Activated CD8-positive, alpha-beta memory T cell treated with anti-CD3 and anti-CD28 coated beads, Interleukin-2, amount 50 U/mL, for 1 hour (primary cell): ENCODE measurements at regions not wholly inside any gene's neighbourhood (a gene's known extent, or its start where the extent isn't known, plus 50 kb on each side); places are given as distances from the start of the nearest gene placed in this dataset.
"Not testable (repeated sequence)": the region's sequence is repeated elsewhere in the genome, so short reads cannot be mapped to it uniquely, and the experiment has no call there.

Source experiments
- DNase-seq: peaks from one replicate; pipeline ENCODE4 v3.0.0-alpha.2; 2020; ENCODE audit errors: extremely low read depth

GRCh38 chr22:47401976-47402770, 639.7 kb downstream of the TBC1D22A start:
- DNase-seq = no peak

- no peak for DNase-seq
These were observed 639.1 kb downstream of the TBC1D22A start for GRCh38 chr22:47401592-47401898.

GRCh38 chr22:47400701-47401591, 638.5 kb downstream of the TBC1D22A start:
- DNase-seq = no peak

GRCh38 chr22:47400131-47400530, 637.7 kb downstream of the TBC1D22A start:
- not testable (repeated sequence) for DNase-seq

DNA sequence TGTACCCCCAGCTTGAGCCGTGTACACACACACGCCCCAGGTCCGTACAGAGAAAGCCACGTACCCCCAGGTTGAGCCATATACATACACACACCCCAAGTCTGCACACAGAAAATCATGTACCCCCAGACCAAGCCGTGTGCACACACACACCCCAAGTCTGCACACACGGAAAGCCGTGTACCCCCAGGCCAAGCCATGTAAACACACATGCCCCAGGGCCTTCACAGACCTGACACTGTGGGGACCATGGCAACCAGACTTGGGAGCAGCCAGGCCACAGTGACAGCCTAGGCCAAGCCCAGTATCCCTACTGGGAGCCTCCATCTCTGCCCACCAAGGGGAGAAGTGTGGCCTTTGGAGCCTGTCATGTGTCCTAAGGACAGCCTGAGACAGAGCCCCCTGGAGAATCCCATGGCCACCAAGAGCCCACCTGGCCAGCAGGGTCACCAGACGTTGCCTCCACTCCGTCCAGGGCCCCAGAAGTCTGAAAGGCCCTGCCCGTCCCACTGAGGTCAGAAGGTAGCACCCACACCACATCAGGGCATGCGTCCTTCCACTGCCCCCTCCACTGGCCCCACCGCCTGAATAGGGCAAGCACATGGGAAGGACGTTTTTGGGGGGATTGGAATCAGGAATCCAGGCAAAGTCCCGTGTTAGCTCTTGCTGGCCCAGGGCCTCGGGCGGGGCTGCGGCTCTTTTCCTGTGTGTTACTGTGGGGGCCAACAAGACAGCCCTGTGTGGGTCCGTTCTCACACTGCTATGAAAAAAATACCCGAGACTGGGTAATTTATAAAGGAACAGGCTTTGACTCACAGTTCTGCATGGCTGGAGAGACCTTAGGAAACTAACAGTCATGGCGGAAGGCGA, 636.7 kb downstream of the TBC1D22A start:
- no peak for DNase-seq

DNA sequence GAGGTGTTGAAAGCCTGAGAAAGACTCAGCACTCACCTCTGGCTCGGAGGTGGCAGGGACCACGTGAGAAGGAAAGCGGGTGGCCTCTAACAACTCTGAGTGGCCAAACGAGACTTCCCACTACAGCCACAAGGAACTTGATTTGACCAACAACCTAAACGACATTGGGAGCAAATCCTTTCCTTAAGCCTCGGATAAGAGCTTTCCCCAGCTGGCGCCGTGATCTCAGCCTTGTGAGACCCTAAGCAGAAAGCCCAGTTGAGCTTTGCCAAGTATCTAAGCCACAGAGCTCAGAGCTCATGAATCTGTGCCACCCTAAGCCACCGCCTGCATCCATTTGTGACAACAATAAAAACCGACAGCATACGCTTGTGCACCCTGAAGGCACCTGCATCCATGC, 636.0 kb downstream of the TBC1D22A start:
- DNase-seq = no peak

GRCh38 chr22:47397673-47398072, 635.2 kb downstream of the TBC1D22A start:
- DNase-seq = no peak

- DNase-seq = no peak
These were observed 634.1 kb downstream of the TBC1D22A start for GRCh38 chr22:47396515-47396914.

DNA sequence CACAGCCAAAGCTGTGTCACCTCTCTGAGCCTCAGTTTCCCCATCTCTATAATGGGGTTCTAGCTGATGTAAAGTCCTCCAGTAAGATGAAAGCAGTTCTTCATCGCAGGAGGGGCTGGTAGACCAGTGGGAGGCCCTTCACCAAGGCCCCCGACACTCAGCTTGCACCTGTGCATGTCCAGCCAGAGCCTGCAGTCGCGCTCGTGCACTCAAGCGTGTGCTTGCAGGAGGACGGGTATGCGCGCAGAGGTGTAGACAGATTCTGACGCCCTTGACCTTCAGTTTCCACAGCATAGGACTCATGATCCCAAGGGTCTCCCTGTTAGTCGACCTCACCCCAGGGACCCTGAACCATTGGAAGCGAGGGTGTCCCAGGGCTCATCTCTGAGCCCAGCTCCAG, 633.7 kb downstream of the TBC1D22A start:
- no peak for DNase-seq

GRCh38 chr22:47395481-47395880, 633.0 kb downstream of the TBC1D22A start:
- no peak for DNase-seq

DNA sequence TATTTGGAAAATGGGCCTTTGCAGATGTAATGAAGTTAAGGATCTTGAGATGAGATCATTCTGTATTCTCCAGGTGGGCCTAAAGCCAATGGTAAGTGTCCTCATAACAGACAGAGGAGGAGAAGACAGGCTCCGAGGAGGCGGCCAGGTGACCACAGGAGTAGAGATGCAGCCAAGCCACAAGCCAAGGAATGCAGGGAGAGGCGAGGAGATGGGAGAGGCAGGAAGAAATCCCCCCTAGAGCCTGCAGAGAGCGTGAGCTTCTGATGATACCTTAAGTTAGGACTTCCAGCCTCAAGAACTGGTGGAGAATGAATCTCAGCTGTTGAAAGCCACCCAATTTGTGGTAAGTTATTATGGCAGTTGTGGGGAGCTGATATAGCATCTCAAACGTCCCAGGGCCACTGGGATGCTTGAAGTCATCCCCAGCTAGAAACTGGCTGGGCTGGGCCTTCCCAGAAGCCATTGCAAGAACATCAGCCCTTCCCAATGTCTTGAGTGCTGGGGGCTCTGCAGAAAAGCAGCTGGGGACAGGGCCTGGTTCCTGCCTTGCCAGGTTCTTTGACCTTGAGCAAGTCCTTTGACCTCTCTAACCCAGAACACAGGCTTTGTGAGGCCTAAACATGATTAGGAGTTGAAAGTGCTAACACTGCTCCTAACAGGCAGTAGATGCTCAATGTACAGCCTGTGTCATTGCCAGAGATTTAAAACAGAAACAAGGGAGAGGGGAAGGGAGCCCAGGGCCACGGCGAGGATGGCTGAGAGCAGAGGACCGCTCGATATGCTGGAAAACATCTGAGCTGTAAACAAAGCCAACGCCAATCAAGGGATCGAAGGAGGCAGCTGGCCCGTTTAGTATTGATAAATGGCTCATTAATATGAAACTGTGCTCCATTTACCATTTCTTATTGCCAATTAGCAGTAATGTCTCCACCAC, 632.3 kb downstream of the TBC1D22A start:
- DNase-seq = no peak

GRCh38 chr22:47393191-47393590, 630.7 kb downstream of the TBC1D22A start:
- no peak for DNase-seq

DNA sequence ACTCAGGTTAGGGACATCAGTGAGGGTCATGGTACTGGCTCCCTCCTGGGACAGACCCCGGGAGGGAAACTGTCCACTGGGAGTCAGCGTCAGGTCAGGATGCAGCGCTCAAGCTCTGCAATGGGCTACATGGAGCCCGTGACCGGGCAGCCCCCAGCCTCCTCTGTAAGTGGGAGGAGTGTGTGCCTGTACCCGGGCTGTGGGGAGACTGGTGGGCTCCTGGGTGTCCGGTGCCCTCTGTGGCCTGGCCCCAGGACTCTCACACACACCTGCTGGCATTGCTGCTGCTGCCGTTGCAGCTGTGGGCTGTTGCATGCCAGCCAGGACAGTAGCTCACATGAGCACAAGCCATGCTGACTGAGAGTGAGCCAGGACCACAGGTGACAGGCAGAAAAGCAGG, 630.3 kb downstream of the TBC1D22A start:
- DNase-seq = no peak

- DNase-seq = no peak
These were observed 629.6 kb downstream of the TBC1D22A start for GRCh38 chr22:47392054-47392347.

DNA sequence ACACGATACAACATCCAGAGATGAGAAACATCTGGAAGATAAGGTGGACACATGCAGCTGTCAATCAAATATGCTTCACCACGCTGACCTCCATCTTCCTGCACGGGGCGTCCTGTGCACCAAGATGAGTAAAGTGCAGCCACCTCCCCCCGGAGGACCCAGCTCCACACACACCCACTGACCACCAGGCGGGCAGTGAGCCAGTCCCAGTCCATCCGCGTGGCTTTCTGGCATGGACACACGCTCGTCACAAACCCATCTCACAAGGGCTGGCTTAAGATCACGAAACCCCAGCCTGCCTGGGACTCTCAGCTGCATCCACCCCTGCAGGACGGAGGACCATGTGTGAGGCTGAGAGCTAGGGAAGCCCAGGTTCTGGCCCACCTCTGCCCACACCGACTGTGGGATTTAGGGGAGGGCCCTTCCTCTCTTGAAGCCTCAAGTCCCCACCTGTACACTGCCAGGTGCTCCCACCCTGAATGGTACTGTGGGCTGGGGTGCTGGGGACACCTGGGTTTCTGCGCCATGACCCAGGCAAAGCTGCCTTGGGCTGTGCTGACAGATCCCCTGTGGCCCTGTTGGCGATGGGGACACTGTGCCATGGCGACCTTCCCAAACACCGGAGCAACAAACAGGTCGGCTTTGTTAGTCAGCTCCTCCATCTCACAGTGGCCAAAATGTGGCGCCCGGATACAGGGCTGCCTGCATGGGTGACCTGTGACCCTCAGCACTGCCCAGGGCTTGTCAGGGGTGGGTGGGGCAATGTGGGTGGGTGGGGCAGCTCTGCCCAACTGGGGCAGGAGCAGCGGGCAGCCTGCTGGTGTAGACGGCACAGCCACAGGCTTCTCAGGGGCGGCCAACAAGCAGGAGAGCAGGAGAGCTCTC, 629.0 kb downstream of the TBC1D22A start:
- DNase-seq = no peak

DNA sequence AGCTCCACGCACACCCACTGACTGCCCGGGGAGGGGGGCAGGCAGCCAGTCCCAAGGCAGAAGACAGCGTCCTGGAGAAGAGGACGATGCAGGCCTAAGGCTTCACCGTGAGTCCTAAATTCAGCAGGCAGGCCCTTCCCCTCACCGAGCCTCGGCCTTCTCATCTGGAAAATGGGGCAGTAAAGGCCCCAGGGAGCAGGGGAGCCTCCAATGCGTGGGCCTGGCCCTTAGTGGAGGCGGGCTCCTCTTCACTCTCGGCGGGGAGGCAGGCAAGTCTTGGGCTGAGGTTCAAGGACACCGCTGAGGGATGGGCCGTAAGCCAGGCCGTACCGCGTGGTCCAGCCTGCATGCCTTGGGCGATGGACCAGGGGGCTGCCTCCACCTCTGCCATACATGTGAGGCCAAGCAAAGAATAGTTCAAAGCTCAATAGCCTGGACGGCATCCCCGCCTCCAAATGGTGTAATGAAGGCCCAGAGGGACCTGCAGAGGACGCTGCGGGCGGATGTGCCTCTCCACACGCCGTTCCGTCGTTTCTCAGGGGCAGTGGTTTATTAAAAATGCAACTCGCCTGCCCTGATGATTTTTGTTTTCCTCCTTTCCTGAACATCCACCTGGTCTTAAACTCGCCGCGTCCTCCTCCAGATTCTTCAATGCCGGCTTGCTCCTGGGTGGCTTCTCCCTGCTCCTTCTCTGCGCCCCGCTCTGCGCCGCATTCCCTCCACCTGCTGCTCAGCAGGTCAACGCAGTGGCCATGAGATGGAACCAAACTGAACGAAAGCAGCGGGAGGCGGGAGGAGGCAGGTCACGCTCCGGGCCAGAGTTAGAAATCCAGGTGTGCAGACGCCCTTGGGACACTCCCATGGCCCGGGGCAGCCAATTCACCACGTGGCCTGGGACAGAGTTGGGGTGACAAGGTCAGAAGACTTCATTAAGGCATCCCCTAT, 627.8 kb downstream of the TBC1D22A start:
- DNase-seq = no peak

- DNase-seq = no peak
These were observed 626.8 kb downstream of the TBC1D22A start for GRCh38 chr22:47389201-47389600.

DNA sequence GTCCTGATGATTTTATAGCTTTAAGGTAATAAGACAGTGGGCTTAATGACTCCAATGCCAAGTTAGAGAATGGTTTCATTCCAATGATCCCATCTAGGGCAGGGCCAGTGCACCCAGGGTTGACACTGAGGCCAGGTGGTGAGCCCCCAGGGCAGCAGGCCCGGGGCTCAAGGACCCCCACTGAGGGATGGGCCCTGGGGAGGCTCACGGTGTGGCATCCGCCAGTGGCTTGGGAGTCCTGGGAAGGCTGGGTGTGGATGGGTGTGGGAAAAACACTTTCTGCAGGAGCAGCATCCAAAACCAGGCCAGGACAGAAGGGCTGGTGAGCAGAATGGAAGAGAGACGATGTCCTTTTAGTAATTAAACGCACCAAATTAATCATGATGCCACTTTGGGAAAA, 626.3 kb downstream of the TBC1D22A start:
- DNase-seq = no peak

- DNase-seq = no peak
These were observed 625.9 kb downstream of the TBC1D22A start for GRCh38 chr22:47388331-47388730.
